HPDE6-E6E7 (cell line): ENCODE measurements at regions not wholly inside any gene's neighbourhood (a gene's known extent, or its start where the extent isn't known, plus 50 kb on each side); places are given as distances from the start of the nearest gene placed in this dataset.
A peak's percentile ranks its signal among the peaks of the same experiment; 100 is the strongest.

Source experiments
- DNase-seq: peaks from one replicate; pipeline ENCODE4 v3.0.0; 2011; ENCODE audit warnings: missing footprints; ENCODE audit errors: extremely low spot score

DNA sequence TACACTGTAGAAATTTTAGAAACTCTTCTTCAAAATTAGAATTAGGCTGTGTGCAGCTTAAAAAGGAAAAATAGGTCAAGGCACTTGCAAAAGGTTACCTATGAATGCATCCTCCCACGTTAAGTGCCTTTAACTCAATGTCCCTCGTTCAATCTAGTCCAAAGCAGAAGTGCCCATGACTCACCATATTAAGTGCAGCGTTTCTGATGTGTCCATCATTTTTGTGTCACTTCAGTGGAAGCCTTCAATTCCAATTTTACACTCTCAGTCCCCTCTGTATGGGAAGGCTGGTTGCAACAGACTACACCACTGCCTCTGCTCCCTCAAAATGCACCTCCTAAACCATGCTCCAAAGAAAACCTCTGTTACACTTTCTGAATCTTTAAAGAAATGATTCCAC lies 53.4 kb downstream of the FOXB1 start:
- DNase-seq, result no peak

DNA sequence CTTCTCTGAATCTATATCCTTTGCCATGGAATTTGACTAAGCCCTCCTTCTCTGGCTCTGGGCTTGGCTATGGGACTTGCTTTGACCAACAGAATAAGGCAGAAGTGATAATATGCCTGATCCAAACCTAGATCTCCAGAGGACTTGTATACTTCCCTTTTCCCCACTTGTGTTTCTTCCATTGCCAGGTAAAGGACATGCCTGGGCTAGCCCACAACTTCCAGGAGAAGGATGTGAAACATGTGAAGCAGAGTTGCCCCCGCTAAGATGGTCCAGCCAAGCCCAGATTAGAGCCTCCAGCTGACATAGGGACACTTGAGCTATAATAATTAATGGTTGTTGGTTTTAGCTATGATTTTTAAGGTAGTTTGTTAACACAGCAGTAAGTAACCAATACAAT lies 55.1 kb downstream of the FOXB1 start:
- DNase-seq, result no peak

DNA sequence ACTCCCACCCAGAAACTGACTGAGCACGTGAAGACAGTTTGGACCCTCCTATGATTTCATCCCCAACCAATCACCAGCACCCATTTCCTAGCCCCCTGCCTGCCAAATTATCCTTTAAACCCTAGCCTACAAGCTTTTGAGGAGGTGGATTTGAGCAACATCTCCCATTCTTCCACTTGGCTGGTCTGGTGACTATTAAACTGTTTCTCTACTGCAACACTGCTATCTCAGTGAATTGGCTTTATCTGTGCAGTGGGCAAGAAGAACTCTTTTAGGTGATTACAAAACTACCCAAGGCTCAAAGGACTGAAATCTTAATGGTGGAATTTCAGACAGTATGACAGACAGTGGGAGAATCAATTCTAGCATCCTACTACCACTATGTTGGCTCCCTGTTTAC lies 57.6 kb downstream of the FOXB1 start:
- no peak for DNase-seq

DNA sequence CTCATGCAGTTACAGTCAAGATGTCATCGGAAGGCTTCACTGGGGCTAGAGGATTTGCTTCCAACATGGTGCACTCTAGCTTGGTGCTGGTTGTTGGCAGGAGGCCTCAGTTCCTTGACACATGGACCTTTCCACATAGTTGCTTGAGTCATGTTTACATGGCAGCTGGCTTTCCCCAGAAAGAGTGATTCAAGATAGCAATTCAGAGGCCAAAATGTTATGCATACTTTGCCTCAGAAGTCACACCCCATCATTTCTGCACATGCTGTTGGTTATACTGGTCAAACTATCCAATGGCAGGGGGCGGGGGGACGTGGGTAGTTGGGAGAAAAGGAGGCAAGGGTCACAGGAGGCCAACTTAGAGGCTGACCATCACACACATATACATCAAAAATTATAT lies 58.7 kb downstream of the FOXB1 start:
- DNase-seq, result no peak

DNA sequence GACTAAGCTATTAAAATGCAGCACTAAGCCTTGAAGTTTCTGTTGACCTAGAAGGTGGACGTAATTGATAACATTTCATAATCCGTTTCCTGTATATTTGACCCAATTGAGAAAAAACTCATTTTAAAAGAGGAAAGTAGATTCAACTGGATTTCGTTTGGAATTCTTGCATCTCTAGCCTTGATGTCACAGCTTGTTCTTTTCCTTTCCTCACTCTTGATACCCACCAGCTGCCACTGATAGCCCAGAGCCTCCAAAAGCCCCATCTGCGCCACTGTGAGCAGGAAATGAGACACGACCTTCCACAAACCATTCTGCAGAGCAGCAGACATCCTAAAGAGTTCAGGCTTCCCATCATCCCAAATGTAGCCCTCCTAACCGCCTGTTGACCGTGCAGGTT lies 61.8 kb downstream of the FOXB1 start:
- no peak for DNase-seq

DNA sequence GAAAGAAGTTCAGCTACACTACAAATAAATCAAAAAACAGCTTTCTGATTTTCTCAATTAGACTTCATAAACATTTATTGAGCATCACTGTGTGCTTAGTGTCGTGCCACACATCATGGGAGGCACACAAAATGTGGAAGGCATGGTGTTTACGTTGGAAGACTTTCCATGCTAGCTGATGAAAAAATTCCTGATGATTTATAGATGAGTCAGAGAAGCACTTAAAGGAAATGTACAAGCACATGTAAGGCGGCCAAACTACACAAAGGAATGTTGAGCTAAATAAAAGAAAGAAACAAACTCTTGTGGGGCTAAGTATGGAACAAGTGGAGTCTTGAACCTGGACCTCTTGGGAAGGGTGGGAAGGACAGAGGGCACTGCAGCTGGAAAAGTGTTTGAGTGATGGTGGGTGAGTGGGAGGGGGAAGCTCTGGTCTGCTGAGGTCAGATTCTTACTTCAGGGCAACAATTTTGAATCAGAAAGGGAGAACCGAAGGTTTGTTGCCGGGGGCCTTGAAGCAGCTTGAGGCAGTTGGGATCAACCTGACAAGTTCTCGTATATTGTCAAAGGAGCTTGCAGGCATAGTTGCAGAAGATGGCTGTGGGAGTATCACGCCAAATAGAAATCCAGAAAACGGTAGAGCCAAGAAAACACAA lies 66.9 kb downstream of the FOXB1 start:
- DNase-seq, result peak; percentile 42

DNA sequence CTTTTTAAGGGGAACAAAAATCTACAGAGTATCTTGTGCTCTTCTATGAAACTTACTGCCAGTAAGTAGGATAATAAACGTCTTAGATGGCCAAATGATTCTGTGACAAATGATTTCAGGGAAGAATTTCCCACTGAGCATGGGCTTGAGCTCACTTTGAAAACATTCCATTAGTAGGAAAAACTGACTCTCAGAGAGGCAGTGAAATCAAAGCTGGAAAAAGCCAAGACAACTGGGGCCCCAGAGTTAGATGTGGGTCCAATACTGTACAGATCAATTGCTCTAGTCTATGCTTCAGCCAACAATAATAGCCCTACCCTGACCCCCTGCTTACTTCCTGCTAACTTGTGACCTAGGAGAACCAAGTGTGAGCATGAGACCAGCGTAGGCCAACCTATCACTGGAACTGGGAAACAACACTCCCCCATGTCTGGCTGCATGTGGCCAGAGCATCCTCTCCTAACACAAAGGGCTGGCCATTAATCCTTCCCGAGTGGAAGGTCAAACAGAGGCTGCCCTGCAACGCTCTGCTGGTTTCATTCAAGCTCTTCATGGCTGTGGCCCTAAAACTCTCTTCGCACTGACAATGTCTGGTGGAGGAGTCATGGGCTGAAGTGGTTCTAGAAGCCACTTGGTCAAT lies 68.8 kb downstream of the FOXB1 start:
- no peak for DNase-seq

DNA sequence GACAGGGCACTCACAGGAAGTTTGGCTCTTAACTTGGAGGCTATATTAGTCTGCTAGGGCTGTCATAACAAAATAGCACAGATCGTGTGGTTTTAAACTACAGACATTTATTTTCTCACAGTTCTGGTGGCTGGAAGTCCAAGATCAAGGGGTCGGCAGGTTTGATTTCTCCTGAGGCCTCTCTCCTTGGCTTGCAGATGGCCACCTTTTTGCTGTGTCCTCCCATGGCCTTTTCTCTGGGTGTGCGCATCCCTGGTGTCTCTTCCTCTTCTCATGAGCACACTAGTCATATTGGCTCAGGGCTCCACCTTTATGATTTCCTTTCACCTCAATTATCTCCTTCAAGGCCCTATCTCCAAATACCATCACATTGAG lies 69.3 kb downstream of the FOXB1 start:
- no peak for DNase-seq

DNA sequence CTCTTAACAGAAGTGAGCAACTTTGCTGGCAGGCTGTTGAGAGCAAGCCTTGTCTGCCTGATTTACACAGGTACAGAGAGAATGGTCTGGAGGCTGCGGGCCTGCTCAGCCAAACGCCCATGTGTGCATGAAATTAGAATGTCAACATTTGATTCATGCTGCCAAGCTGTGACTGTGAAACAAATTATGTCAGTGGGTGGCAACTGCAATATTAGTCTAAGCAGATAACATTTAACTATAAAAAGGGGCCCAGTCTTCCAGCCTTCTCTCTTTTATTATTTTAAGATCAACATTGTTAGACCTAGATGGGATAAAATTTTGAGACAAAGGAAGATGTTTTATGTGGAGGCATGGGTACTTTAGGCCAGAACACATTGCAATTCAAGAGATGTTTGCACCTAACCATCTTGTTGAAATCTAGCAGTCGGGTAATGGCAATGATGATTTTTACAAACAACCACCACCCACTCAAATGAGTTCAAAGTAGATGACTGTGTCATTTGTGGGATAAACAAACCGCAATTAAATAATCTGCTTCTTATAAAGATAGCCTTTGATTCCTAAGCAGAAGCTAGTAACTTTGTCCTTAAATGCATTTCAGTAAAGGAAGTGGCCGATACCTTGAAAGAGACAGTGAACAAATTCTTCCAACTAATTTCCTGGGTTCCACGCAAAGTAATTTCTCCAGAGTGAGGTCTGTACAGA lies 70.2 kb downstream of the FOXB1 start:
- DNase-seq, result no peak

DNA sequence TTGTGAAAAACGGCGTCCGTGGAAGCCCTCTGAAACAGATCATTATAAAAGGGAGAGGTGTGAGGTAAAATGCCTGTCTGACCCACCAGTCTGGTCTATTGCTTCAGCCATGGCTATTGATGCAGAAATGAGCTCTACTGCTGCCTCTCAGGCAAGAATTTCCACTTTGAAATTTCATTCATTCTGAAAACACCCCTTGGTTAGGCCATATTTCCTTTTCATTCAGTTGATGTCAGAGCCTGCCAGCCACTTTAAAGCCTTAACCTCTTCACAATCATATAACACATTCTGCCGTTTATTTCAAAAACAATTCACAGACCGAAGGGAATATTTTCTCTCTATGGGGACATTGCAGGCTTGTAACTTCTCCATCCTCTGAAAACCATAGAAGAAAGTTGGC lies 71.9 kb downstream of the FOXB1 start:
- DNase-seq, result no peak

DNA sequence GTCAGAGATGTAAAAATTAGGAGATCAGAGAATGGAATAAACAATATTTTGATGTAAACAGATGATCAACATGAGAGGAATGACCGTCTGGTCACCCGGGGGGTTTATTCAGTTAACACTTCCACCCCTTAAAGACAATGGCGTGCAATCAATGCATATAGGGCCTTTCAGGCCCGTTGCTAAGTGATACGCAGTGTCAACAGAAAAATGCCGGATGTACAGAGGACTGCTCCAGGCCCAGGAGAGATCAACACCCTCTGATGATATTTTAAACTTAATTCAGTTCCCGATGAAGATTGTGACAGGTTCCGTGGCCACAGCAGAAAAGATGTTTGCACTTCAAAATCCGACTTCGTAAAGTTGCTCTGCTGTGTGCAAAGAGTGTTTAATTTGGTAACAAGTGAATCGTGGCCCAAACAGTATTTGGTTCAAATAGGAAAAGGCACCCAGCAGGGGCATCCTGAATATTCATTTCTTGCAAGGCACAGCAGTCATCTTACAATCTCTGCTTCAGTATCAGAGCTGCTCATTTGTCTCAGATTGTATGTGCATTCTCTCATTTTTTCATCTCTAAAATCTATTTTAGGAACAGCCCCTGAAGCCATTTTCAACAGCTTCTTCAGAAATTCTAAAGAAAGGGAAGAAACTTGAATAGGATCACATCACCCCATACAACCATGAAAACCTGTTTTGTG lies 72.6 kb downstream of the FOXB1 start:
- DNase-seq, result no peak

DNA sequence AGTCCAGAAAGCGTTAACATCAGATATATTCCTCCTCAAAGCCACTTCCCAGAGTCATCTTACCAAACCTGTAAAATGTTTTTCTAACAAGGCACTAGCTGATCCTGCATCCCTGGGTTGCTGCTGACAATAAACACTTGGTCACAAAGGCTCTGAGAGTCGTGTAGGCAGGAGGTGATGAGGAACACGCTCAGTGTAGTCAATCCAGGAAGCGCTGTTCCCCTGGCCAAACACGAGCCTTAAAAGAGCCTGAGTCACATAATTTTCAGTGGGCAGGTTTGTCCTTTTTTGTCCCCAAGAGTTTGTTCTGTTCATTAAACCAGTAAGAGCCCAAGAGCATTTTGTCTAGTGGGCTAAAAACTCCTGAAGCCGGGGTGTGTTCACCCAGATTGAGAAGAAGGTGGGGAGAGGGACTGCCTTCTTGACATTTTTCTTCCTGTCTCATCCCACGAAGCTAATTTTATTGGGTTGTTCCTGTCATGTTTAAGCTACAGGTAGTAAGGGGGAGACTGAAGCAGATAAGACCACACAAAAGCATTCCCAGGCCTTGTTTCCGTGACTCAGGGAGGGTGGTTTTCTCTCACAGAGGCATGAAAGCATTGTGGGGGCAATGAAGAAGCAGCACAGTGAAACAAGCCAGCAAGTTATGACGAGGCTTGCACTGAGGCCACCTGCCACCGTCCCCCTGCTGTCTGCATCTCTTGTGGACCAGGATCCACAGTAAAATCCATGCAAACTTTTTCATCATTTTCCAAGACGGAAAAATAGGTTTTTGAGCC lies 73.7 kb downstream of the FOXB1 start:
- DNase-seq, result no peak

DNA sequence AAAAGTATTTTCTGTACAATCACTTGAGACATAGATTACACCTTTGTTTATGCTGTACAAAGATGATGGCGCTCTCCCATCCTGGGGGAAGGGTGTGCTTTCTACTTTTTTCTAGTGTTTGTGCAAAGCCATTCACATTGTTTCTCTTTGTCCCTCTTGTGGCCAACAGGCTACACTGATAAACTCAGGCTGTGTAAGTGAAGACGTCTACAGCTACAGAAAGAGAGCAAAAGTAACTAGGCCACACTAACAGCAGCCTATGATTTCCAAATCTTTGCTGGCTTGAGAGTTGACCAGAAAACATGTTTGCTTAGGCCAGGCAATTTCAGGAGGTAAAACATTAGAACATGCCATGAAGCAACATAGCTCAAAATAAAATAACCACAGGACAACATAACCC lies 75.1 kb downstream of the FOXB1 start:
- no peak for DNase-seq

DNA sequence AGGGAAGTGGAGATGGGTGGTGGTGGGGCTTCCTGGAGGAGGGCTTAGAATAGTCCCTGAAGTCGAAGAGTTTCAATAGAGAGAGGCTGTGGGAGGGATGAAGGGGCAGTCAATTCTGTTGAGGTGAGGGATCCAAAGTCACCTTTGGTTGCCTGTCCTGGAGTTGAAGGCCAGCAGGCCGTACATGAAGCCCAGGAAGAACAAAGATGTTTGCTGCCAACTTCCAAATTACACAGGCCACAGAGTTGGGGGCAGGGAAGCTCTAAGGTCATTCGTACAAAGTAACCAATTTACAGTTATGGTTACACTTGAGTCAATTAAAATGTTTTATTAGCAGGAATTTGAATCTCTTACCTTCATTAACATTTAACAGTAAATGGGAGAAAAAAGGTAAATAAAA lies 77.9 kb downstream of the FOXB1 start:
- no peak for DNase-seq

DNA sequence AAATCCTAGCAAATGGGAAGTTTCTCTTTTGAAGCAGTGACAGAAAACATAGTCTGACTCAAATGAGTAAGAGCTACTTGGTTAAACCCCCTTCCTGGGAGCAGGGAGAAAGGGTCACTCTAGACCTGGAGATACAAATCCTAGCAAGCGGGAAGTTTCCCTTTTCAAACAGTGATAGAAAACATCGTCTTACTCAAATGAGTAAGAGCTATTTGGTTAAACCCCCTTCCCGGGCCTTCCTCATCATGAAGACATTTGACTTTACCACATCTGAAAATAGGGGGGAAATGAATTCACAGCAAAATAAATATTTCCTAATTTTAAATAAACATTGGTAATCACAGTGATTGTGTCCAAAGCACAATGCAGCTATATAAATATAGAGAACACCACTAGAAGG lies 79.2 kb downstream of the FOXB1 start:
- DNase-seq, result no peak

DNA sequence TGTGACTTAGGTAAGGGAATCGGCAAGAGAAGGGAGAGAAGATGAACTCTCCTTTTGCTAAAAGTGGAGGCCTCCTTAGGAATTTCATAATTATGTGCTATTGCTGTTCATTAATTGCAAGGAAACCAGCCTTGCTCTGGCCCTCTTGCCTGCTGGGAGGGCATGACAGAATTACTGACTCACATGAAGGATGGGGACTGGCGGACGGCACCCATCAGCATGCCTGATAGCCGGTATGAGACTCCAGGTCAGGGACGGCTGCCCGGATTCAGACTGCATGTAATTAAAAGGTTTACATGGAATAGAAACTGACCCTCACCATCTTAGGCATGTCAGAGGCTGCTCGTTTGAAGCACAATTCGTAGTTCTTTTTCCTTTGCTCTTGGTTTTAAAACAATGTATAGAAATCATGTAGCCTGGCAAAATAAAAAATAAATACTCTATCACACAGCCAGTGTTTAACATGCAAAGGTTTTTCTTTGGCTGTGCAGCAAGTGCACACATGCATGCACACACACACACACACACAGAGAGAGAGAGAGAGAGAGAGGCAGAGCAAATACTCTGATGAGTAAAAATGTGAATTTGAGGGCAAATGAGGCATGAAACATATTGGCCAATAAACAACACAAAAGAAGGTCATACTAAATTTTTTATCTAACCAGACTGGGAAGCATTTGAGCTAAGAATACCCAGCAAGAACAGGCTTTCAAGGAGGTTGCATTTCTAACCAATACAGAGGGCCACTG lies 82.7 kb downstream of the FOXB1 start:
- no peak for DNase-seq

DNA sequence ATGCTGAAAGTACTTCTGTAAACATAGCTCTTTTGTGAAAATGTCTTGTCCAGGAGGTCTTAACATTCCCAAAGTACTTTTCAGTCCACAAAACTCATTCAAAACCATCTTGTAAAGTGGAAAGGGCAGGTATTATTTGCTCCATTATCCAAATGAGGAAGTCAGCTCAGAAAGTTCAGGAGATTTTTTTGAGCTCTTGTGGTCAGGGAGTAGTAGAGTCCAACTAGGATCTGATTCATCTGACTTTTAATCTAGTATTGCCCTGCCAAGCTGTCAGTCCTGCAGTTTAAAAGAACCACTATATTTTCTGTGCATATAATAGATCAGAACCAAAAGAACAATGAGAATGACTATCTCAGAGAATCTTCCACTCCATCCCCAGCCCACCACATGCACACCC lies 83.5 kb downstream of the FOXB1 start:
- DNase-seq, result no peak

DNA sequence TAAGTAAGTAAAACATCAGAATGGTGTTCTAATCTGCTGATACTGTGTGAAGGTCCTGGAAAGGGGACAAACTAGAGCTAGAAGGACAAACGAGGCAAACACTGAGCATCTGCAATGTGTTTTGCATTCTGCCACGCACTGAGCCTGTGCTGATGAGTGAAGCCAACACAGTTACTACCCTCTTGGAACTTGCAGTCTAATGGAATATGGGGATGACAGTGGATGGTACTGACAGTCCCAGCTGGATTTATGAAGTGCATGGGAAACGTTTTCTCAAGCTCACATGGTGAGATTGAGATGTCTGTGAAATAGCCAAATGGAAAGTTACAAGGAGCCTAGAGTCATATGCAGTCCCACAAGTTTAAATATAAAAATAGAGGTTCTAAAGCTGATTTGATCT lies 86.6 kb downstream of the FOXB1 start:
- DNase-seq, result no peak

DNA sequence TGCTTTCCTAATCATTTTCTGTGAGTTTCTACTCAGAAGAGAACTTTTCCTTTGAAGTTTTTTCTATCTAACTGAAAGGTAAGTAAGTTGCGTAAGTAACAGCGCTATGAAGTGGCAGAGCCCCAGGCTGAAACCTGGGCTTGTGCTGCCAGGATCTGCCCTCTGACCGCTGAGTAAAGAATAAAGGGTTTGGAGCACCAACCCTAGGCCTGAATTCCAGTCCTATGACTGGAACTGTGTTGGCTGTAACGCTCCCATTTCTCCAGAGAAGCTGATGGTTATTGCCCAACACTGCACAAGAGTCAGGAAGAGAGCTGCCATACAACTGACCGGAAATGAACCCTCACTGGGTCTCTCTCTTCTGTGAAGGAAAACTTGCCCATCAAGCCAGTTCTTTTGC lies 87.0 kb downstream of the FOXB1 start:
- DNase-seq, result peak; percentile 97

DNA sequence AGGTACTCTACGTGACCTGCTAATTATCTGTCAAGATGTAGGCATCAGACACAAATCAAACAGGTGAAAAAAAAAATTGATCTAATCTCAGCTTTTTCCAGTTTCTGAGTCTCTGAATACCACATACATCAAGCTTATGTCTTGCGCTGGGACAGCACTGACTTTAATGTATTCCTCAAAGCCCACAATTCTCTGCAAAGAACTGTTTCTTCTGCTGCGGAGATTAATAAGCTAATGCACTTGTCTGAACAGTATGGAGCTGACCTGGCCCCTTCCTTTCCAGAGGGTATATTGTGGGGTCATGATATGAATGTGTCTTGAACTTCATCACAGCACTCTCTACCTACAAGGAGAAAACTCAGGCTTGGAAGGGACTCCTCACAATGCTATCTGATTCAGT lies 87.8 kb downstream of the FOXB1 start:
- DNase-seq, result no peak
